CD4-positive, alpha-beta T cell treated with Interleukin-4 for 1 hour (primary cell): ENCODE measurements at regions not wholly inside any gene's neighbourhood (a gene's known extent, or its start where the extent isn't known, plus 50 kb on each side); places are given as distances from the start of the nearest gene placed in this dataset.
"Not testable (repeated sequence)": the region's sequence is repeated elsewhere in the genome, so short reads cannot be mapped to it uniquely, and the experiment has no call there.

Experiments used
- DNase-seq, 2 donors: peaks; one replicate each; pipeline ENCODE4 v3.0.0-alpha.2; 2020 to 2022

DNA sequence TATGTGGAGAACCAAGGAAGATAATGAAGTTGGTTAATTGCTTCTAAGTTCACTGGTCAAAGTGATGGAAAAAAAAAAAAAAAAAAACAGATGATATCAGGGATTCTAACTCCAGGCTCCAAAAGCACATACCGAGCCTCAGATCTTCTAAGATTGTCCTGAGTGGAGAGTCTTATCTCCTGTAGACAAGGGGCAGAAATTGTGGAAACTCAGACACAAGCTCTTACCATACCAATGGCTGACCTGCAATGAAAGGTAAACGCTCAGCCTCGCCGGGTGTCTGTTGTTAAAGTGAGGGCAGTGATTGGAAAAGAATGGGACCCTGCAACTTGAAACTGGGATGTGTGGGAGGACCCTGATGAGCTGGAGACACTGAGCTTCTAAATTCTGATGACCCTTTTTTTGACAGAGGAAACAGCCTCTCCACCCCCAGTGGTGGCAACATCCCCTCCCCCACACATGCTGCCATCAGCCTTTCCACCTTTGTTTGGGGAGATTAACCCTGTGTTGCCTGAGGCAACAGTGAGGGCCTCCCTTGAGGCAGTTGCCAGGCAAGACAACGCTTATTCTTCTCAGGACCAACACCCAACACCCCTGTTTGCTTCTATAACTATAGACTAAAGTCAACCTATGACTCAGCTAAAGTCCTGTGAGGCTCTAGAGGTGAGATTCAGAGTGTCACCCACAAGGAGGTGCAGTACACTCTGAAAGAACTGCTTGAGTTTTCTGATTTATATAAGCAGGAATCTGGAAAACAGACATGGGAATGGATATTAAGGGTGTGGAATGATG lies 154.0 kb downstream of the THBS2 start:
- DNase-seq = no peak

GRCh38 chr6:169098651-169099050 lies 155.0 kb downstream of the THBS2 start:
- DNase-seq = not testable (repeated sequence)

- no peak for DNase-seq
Measured at GRCh38 chr6:169098116-169098515, 155.5 kb downstream of the THBS2 start.

DNA sequence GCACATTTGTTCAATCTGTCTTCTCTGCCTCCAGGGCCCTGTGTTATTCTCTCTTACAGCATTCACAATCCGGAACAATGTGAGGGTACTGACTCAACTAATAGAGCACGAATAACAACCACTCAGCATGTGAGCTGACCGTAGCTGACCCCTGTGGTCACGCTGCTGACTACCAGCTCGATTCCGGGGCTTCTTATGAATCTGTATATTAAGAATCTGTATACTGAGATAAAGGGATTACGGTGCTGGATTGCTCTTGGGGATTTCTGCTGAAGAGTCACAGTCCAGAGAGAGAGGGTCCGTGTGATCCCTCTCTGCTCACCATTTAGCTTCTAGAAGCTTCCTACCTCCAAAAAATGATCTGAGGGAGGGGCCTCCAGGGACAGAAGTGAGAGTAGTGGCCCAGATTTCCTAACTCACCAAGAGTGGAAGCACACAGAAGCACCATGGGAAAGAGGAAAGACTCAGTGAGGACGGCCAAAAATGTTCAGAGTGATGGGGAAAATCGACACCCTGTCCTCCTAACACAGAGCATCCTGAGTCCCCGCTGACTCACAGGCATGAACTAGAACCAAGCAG lies 156.2 kb downstream of the THBS2 start:
- no peak for DNase-seq

DNA sequence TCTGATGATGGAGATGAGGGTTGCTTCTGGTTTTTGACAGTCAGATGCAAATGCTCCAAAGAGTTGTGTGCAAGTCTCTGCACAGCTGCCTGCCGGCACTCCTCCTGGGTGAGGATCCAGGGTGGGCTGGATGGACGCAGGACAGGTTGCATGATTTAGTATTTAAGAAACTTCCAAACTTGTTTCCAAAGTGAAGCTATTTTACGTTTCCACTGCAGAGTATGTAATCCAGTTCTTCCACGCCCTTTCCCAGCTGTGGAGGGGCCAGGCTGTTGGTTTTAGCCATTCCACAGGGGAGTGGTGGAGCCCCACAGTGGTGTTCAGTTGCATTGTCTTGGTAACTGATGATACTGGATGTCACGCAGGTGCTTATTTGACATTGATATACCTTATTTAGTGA lies 157.3 kb downstream of the THBS2 start:
- no peak for DNase-seq

DNA sequence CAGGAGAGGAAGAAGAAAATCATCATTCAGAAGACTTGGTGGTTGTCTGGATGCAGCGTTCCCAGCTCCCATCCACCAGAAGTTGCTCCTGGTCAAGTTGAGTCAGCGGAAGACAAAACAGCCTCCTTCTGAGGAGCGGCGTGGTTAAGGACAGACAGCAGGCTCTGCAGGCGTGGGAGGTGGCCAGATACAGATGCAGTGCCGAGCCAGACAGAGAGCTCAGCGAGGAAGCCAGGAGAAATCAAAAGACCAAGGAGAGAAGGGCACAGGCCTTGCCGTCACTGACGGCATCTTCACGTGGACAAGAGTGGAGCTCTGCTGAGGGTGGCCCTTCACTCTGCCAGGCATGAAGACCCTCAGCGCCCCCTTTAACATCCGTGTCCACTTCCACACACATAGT lies 158.5 kb downstream of the THBS2 start:
- DNase-seq = no peak

DNA sequence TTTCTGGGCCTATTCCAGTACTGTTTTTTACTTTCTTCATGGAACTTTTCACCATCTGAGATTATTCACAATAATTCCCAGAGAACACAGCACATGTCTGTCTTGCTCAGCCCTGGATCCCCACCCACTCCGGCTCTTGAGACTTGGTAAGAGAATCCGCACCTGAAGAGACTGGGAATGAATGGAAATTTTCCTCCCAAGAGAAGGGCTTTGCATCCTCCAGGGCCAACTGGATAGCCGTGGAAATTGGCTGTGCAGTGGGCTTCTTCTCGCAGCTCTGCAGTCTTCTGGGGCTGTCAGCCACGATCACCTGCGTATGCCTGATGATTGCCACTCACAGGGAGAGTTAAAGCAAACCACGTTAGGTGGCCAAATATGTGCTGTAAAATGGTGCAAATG lies 159.1 kb downstream of the THBS2 start:
- DNase-seq = no peak

DNA sequence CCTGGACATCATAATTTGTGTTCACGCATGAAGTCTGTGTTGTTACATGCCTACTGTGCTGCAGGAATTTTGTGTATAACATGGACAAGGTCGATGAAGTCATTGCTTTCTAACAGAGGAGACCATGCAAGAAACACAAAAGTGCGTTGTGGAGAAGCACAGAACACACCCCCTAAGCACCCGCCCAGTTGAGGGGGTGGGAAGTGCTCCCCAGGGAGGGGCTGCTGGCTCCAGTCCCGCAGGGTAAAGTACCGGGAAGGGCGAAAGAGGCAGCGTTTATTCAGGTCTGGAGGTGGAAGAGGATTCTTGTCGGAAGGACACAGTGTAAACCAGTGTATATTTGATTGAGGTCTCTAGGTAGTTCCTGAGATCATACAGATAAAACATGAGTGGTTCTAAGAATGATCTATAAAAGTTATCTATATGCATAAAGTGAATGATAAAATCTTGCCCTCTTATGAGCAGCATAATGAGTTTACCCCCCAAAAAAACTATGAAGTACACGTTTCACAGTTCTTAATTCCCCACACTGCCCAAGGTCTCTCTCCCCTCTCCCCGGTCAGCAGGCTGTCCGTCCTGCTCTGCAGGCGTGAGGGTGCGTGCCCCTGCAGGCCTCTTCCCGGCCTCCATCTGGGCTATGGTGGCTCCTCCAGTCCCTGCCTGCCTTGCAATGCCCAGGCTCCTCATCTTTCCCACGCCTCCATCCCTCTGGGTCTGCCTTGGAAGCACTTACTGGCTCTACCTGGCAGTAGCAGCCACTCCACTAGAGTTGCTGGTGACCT lies 159.7 kb downstream of the THBS2 start:
- no peak for DNase-seq

- no peak for DNase-seq
Measured at GRCh38 chr6:169093066-169093723, 160.5 kb downstream of the THBS2 start.

- DNase-seq = no peak
Measured at GRCh38 chr6:169092375-169092774, 161.3 kb downstream of the THBS2 start.

DNA sequence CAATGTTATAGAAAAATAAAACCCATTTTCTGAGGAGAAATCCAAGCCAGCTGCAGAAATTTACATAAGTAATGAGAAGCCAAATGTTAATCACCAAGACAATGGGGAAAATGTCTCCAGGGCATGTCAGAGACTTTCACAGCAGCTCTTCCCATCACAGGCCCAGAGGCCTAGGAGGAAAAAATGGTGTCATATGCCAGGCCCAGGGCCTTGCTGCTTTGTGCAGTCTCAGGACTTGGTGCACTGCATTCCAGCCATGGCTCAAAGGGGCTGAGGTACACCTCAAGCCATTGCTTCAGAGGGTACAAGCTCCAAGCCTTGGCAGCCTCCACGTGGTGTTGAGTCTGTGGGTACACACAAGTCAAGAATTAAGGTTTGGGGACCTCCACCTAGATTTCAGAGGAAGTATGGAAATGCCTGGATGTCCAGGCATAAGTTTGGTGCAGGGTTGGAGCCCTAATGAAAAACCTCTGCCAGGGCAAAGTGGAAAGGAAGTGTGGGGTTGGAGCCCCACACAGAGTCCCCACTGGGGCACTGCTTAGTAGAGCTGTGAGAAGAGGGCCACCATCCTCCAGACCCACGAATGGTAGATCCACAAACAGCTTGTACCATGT lies 163.0 kb downstream of the THBS2 start:
- not testable (repeated sequence) for DNase-seq

GRCh38 chr6:169088762-169089161 lies 164.9 kb downstream of the THBS2 start:
- no peak for DNase-seq

GRCh38 chr6:169087443-169088041 lies 166.1 kb downstream of the THBS2 start:
- DNase-seq = no peak

DNA sequence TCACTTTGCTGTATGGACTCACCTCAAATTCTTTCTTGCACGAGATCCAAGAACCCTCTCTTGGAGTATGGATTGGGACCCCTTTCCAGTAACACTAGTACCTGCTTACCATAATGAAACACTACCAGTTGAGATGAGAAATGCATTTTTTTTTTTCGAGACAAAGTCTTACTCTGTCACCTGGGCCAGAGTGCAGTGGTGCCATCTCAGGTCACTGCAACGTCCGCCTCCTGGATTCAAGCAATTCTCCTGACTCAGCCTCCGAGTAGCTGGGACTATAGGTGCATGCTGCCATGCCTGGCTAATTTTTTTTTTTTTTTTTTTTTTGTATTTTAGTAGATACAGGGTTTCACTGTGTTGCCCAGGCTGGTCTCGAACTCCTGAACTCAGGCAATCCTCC lies 167.0 kb downstream of the THBS2 start:
- not testable (repeated sequence) for DNase-seq

DNA sequence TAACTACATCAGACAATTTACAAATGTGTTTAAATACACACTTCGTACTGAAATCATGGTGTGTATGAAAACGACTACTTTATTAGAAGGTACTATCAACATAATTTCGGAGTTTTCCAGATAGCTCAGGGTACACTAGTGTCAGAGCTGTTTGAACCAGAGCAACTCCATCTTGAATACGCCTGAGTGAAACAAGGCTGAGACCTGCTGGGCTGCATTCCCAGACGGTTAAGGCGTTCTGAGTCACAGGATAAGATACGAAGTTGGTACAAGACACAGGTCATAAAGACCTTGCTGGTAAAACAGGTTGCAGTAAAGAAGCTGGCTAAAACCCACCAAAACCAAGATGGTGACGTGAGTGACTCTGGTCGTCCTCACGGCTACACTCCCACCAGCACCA lies 167.6 kb downstream of the THBS2 start:
- DNase-seq = no peak

GRCh38 chr6:169085466-169085865 lies 168.2 kb downstream of the THBS2 start:
- DNase-seq = no peak

DNA sequence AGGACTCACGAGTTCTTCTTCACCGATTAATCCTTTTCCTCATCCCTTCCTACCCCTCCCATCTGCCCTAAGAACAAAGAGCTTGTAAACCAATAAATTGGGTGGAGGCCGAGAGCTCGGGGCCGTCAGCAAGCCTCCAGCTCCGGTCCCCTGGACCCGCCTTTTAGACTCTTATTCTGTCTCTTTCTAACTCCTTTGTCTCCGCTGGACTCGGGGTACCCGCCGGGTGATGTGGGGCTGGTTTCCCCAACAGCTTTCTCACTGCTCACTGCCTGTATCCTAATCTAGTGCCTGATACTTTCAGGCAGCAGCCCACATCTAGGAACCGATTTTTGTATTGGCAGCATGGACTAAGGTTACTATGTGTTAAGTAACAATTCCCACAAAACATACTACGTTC lies 169.1 kb downstream of the THBS2 start:
- DNase-seq = not testable (repeated sequence)

DNA sequence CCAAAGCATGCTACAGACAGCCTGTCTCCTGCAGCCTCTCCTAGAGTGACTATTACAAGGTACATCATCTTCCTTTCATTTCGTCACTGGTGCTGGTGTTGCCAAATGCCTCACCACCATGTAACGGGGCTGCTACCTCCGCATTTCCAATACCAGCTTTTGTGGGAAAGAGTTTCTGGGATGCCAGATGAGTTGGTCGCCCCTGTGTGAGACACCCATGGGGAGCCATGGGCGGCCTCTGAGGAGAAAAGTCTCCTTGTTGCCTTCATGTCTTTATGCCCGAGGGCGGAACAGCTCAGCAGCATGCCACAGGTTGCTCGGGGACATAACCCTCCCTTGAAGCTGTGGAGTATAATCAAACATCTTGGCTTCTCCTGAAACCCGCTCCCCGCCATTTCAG lies 169.6 kb downstream of the THBS2 start:
- DNase-seq = no peak

- no peak for DNase-seq
Measured at GRCh38 chr6:169083508-169083874, 170.2 kb downstream of the THBS2 start.

- no peak for DNase-seq
Measured at GRCh38 chr6:169082817-169083507, 170.7 kb downstream of the THBS2 start.

DNA sequence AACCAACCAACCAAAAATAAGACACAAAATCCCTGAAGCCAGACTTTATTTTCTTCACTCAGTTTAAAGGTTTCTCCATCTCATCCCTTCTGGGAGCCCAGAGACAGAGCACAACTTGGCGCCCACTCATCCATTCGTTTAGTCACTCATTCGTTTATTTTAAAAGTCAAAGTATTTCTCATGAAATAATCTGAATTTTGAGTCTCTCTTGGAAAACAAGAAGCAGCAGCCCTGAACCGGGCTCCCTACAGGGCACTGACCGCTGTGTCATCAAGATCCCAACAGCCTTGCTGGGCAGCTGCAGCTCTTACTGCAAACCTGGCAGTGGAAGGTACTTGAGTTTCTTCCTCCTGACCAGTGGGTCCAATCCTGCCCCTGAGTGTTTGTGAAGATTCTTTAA lies 171.6 kb downstream of the THBS2 start:
- no peak for DNase-seq

DNA sequence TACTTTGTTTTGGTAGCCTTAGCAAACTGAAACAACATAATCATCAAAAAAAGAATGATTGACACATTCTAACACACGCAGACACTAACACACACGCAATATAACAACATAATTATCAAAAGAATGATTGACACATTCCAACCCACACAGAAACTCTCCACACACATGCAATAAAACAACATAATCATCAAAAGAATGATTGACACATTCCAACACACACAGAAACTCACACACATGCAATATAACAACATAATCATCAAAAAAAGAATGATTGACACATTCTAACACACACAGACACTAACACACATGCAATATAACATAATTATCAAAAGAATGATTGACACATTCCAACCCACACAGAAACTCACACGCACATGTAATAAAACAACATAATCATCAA lies 172.4 kb downstream of the THBS2 start:
- no peak for DNase-seq
